ENCODE measurements at regions not wholly inside any gene's neighbourhood (a gene's known extent, or its start where the extent isn't known, plus 50 kb on each side); places are given as distances from the start of the nearest gene placed in this dataset.

DNA sequence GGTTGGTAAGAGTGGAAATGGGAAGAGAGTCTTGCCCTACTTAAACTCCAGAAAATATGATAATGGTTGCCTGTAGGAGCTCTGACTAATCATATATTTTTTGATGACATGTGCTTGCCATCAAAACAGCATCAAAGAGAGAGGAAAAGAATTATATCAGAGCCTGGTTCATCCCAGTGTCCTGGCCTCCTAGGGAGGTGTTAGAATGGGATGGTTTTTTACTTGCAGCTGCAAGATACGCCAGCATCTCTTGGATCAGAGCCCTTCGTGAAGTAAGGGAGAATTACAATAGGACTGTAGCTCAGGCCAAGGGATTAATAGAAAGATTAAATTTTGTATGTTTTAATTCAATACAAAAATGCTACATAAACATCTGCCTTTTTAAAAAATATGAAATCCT lies 177.6 kb upstream of the HDAC9 start:
- DNase-seq, result no peak

DNA sequence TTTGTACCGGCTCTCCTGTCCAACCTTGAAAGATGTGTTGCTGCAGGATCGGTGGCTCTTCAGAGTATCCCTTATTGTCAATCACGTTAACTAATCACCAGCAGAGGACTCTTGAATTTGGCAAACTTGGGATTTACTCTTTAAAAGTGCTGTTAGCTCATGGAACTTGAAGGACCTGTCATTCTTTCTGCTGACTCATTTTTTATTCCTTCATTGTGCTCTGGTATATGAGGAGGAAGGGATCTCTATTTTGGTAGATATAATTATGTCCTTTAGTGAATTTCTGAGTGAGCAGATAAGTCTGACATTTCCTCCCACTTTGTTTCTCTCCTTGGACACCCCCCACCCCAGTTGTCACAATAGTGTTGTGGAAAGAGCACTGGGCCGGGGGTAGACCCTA lies 175.1 kb upstream of the HDAC9 start:
- no peak for DNase-seq

DNA sequence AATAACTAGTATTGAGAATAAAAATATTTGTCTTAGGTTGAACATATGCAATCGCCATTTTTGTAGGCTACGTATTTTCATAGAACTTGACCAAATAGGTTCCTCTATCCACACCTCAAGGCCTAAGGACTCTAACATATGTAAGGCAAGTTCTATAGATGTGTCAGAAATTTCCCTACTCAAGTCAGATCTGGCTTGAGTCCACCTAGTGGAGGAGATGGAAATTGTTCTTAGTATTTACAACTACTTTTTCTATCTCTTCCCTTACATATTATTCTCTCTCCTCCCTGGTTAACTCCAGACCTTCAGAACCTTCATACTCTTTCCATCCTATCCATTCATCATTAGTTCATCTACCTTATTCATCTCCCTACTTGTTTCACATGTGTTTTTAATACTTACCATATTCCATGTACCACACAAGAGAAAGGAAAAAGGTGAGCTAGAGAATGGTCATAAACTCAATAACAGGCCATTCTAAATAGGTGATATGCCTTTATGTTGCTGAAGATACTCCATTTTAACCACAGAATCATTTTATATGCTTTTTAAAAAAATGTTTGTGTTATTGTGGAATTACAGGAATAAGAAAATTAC lies 174.5 kb upstream of the HDAC9 start:
- peak; percentile 57 for DNase-seq

DNA sequence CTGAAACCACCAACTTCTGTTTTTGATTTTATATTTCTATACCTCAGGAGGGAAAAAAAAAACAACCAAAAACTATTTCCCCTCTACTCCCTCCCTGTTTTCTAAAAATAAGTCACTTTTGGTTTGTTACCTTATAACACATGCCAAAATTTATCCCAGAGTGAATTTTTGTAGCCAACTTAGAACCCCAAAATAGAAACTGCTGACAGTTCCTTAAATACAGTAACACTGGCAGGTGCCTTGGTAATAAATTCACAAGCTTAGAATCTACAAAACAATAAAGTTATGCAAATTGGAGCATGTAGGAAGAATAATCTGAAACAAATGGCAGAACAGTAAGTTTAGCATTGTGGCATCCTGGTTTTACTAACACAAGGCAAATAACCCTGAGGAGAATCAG lies 165.0 kb upstream of the HDAC9 start:
- DNase-seq, result no peak

DNA sequence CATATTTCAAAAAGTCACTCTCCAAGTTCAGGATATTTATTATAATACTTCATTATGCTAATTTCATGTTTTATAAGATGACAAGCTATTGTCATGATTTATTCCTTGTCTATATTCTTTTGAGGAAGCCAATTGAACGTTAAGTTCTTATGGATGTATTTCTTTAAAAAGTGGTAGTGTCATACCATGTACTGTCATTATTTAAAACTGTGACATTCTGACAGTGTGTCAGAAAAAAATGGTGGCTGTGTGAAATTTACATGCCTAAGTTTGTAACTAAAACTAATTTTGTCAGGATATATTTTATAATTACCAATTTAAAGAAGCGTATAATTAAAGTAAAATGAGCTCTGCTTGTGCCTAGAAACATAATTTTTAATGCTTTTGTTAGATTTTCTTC lies 158.9 kb upstream of the HDAC9 start:
- no peak for DNase-seq

DNA sequence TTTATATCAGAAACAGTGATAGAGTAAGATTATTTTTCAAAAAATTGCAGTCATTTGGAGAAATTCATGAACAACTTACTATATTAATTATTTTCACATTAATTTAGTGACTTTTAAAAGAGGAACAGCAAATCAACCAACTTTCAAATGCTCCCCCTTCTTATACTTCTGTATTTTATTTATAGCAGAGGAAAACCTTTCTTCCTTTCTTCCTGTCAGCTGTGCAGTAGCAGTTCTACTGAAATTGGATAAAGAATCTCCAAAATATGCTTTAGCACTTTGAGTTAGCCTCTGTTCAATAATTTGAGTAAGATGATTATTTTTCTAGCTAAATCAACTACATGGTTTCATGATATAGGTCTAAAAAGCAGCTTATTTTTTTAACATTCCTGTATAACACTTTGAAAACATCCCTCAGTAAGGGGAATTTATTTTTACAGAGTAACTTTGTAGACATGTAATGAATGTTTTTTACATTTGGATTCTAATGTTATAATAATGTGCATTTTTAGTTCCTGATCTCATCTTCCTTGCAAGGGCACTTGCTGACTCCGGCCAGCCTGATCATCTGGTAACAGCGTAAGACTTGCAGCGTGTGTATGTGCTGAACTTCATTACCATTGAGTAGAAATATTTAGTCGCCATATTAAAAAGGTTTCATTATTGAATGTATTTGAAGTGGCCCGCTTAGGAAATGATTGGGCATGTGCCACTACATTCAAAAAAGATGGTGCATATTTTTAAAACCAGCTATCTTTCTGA lies 158.3 kb upstream of the HDAC9 start:
- no peak for DNase-seq

DNA sequence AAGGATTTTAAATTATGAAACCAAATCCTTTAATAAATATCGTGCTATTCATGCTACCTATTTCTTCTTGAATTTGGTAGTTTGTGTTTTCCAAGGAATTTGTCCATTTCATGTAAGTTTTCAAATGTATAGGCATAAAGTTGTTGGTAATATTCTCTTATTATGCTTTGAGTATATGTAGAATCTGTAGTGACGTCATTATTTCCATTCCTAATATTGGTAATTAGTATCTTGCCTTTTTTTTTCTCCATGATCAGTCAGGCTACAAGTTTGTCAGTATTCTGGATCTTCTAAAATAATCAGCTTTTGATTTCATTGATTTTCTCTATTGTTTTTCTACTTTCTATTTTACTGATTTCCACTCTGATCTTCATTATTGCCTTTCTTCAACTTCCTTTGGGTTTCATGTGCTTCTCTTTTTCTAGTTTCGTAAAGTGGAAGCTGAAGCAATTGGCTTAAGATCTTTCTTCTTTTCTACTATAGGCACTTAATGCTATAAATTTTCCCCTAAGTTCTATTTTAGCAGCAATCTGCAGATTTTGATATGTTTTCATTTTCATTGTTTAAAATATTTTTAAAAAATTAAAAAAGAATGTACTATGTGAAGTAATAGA lies 156.5 kb upstream of the HDAC9 start:
- DNase-seq, result no peak

DNA sequence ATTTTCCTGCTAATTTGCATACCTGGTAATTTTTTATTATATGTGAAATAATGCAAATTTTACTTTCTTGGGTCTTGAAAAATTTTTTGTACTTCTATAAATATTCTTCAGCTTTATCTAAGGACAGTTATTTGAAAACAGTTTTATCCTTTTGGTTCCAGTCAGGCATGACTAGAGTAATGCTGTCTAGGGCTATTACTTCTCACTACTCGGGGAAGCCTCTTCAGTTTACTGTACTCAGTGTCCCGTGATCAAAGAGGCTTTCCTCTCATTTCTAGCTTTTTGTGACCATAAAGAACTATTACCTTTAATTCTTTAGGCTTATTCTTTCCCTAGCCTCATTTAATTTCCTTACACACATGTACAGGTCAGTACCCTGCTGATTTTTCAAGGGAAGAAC lies 153.8 kb upstream of the HDAC9 start:
- DNase-seq, result no peak

DNA sequence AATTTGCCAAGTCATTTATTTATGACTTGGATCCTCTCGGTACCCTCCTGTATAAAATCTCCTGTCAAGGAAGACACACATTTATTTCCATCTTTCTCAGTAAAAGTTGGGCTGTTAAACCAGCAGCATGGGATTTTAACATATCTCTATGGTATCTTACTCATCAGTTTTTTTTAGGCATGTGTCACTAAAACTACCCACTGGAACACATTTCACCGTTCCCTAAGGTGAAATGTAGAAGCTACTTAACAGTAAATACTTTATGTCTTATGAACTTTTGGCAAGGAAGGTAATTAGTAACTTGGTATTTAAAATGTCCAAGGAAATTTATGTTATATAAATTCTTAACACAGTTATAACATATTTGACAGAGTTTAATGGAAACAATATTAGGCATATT lies 152.5 kb upstream of the HDAC9 start:
- no peak for DNase-seq

DNA sequence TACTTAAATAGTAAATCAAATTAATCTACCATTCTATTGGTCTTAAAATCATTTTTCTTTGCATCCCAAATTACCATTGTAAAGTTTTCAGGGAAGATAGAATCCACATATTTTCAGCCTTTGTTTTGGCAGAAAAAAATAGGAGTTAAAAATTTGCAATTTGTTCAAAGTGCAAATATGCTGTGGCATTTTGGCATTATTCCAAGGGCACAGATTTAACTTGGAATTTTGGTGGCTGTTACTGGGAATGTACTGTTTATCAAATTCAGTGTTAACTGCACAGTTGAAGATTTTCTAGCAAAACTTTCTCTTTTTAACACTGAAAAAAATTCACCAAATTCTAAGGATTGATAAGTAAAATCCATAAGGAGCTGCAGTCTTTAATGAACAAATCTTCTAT lies 151.0 kb upstream of the HDAC9 start:
- no peak for DNase-seq

DNA sequence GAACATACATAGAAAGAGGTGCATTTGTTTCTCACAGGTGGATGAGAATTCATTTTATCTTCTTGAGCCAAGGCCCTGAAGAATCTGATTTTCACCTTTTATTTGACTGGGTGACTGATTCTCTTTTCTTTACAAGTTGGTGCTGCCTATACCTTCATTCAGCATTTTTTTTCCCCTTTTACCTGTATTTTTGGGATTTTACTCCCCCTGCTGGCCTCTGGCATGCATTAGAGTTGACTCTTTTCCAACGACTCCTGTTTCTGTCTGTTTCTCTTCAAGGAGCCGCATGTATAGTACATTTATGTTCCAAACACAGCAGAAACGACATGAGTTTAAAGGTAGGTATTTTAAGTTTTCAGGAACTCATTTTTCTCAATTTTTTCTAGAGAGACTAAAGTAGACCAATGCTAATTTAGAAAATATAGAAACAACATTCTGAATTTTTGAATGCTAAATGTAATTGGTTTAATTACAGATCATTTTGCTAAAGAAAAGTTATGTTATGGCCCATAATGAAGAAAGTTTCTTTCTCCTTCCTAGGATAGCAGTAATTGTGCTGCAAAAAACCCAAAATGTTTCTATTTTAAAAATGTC lies 149.8 kb upstream of the HDAC9 start:
- peak; percentile 84 for DNase-seq

DNA sequence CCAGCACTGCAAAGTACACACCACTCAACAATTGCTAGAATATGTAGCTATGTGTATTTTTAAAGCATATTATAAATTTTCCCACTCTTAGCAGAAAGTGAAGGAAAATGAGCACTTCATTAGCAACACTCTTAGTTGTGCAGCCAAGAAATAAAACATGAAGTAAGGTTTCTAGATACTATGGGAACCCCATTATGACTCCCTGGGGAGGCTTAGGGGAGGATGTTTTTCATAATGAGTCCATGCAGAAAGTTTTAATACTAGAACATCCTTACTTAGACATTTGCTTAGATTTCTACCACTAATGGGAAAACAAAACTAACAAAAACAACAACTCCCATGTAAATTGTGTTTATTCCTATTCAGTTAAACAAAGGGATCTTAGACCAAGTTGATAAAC lies 148.4 kb upstream of the HDAC9 start:
- no peak for DNase-seq

DNA sequence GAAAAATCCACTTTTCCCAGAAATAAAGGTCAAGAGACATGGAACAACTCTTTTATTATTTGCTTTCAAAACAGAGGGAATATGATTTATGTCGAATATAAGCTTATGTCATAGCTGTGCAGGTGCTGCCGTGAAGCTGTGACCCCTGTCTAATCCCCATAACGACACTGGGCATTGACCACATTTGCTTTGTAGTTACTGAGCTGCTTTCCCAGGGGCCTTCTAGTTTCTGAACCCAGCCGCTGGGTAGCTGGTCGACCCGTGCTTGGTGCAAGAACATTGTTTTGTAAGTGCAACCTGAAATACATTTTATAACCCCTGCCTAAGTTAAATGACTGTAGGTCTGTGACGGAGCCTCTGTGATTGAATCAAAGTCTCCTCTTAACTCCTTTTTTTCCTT lies 144.9 kb upstream of the HDAC9 start:
- no peak for DNase-seq

DNA sequence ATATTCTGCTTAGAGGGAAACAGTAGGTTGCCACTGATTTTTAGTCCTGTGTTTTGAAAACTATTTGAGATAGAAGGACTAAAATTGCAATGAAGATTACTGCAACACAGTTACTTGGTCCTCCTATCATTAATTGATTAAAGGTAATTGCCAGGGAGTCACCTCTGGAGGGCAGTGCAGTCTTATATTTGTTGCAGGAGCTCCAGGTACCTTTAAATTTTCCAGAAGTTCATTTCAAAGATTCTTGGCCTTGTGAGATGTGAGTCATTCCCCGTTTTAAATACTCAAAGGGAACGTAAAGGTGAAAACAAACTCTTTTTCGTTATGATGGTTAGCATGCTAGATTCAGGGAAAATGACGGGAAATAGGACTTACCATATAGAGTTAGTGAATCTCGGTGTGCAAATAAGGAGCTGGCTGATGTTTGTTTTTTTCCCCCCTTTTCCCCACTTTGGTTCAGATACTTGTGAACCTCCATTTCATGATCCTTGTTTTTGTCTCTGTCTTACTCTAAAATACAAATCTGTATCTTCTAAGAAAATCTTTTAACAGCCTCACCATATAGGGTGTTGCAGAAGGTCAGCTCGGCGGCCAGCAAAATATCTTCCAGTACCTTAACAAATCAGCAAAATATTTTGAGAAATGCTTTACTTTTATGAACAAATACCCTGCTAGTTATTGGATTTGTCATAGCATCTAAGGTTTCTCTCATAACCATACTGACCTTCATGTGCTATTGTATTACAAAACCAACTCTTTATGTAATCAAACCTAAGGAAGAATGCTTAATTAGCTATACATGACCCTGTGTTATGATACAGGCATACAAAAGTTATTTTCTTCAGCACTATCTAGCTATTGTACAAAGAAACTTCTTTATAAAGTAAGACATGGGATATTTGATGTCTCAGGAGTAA lies 143.0 kb upstream of the HDAC9 start:
- peak; percentile 81 for DNase-seq

DNA sequence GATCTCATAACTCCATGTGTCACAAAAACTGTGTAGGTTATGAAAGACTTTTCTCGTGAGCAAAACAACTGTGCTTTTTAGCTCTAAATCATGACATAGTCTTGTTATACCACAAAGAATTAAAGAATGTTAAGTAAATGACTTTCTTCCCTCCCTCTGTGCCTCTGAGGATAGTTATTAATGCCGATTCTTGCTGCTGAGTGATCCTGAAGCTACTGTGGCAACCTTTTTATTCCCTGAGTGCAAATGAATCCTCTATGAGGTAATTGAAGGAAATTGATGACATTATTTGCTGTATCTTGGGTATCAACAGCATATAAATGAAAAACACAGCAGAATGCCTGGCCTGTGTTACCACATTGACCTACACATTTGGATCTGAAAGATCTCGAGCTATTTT lies 142.2 kb upstream of the HDAC9 start:
- no peak for DNase-seq

DNA sequence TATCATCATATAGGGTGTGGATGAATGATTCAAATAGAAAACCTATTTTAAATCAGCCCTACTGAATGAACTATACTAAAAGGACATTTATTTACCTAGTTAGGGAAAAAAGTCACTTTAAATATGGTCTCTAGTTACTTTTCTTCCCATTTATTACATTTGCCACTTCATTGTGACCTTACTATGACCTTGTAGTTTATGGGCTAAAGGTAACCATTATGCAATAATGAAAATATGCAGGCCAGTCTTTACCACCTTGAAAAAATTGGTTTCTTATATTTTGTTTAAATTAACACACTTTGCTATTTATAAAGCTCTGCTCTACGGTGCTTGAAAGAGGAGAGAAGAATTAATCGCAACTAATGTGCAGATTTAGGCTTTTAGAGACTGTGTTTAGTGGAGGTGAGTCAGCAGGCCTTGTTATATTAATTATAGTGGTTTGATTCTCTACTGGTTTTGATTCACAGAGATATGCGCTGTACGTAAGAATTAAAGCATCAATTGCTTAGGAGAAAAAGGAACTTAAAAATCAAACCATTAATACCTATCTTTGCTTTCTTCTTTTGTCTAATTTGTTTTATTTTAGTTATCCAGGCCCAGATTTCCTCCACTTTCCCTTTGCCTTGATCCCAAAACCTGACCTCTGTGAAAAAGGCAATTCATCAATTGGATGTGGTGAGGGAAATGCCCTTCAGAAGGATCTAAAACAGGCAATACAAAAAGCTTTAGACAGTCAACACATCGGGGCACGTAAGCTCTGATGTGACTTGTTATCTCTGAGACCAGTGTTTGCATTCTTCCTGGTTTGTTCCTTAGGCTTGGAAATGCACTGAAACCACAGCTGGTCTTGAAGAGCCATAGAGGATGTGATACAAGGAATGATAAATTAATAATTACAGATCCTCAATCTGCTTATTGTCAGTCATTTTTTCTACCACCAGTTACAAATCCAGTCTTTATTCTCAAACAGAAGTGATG lies 141.2 kb upstream of the HDAC9 start:
- no peak for DNase-seq

DNA sequence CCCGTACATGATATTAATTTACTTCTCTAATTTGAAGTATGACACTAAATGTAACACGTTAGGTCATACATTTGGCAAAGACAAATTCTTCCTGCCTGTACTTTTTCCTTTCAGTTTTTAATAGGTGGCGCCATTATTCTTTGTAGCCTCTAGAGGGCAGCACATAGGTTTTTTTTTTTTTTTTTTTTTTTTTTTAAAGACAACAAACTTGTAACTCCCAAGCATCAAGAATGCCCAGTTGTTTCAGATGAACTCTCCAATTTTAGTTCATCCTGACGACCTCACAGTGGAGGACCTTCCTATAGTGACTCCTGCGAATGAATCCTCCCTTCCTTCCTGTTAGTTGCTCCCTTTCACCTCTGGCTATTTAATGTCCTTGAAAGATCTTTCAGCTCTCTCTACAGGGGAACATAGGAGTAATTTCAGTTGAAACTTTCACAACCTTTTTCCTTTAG lies 139.3 kb upstream of the HDAC9 start:
- peak; percentile 70 for DNase-seq

DNA sequence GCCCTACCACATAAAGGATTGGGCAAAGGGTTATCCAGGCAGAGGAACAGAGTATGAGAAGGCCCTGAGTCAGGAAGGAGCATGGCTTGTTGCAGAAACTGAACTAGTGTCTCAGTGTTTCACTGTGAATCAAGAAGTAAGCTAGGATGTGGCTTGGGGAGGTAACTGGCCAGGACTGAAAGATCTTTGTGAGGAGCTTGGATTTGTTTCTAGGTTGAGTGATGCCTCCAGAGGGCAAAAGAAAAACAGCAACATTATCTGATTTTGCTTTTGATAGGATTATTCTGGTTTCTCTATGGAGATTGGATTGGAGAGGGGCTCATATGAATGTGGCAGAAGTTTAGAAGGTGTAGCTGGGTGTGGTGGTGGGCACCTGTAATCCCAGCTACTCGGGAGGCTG lies 137.9 kb upstream of the HDAC9 start:
- DNase-seq, result no peak

DNA sequence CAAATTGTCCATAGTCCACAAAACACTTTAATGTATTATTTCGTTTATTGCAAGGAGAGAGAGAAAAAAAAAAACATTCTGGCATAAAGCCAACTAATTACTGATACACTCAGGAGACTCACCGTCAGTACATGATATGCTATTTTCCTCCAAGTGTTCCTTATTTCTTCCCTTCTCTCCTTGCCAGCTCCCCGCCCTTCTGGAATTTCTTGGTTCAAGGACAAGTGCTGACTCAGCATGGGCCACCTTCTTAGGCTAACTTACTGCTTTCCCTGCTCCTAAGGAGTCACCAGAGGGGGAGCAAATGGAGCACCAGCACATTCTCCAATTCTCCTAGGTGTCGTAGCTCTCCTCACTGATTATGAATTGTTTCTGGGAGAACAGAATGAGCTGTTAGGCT lies 133.8 kb upstream of the HDAC9 start:
- peak; percentile 45 for DNase-seq

DNA sequence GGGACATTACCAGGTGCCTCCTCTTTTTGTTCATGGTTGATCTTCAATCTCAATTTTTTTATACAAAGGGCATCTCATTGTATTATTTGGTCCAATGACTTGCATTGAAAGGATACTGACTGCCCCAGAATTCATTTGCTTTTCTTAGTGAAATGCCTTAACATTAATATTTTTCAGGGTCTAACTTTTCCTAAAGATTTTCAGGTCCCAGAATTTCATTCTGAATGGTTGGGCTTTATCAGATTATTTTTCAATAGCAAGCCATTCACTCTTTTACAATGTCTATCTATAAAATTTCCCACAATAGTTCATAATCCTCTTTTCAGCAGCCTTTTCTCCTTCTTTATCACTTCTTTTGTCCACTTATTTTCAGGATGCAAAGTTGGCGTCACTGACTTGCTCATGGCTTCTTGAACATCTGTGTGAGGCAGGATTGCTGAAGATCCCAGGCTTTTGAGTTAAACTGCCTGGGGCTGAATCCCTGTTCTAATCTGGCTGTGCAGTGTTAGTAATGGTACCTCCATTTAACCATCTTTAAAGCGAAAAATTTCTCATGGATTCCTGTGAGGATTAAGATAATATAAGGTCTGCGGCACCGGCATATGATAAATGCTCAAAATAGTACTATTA lies 131.7 kb upstream of the HDAC9 start:
- DNase-seq, result no peak

DNA sequence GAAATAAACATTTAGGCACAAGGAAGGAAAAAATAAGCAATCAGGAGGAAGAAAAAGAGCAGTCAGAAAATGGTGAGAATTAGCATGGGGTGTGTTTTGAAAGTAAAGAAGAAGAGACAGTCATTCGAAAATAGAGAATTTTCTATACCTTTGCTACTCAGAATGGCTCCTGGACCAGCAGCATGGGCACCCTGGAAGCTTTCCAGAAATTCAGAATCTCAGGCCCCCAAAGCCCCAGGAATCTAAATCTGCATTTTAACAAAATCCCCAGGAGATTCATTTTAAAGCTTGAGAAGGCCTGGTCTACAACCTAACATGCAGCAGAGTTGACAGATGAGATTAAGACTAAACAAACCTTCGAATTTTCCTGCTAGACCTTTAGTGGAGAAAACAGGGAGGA lies 131.2 kb upstream of the HDAC9 start:
- no peak for DNase-seq

All from tongue (tissue), 1 donor.